ENCODE measurements at regions not wholly inside any gene's neighbourhood (a gene's known extent, or its start where the extent isn't known, plus 50 kb on each side); places are given as distances from the start of the nearest gene placed in this dataset.

DNA sequence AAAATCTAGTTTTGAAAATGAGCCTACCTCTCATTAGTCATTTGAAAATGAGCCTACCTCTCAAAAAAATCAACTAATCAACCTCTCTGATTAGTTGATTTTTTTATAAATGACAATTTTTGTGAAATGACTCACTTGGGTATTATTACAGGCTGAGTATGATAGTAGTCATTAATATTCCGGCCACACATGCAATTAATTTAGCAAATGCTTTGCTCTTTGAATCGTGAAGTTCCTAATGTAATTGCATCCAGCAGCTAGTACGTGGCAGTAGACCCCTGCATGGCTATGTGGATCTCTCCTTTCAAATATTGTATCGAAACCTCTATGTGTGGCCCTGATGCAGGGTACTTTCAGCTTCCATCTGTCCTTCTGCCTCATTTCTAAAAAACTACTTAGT lies 245.9 kb upstream of the PHYHIPL start:
- no peak for DNase-seq (ENCODE audit: low spot score)
- no peak for ATAC-seq
- intact Hi-C loops (cut with DNase I): no loop called here

DNA sequence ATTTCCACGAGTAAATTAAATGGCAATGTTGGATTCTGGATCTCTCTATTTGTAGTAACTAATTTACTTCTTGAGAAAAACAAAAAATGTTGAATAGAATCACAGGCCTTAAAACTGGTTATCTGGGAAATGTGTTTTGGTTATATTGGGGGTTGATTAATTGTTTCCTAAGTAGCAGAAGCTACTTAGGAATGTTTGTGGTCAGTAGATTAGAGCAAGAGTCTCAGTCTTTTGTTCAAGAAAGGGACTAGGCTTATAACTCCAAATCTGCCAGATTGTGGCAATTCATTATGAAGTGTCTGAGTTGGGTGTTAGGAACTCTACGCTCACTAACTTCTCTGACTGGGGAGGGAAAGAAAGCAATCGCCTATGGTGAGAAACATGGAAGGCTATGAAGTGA lies 244.3 kb upstream of the PHYHIPL start:
- intact Hi-C loops (cut with DNase I): no loop called here
- ATAC-seq (no peak), DNase-seq (ENCODE audit: low spot score) (no peak)

DNA sequence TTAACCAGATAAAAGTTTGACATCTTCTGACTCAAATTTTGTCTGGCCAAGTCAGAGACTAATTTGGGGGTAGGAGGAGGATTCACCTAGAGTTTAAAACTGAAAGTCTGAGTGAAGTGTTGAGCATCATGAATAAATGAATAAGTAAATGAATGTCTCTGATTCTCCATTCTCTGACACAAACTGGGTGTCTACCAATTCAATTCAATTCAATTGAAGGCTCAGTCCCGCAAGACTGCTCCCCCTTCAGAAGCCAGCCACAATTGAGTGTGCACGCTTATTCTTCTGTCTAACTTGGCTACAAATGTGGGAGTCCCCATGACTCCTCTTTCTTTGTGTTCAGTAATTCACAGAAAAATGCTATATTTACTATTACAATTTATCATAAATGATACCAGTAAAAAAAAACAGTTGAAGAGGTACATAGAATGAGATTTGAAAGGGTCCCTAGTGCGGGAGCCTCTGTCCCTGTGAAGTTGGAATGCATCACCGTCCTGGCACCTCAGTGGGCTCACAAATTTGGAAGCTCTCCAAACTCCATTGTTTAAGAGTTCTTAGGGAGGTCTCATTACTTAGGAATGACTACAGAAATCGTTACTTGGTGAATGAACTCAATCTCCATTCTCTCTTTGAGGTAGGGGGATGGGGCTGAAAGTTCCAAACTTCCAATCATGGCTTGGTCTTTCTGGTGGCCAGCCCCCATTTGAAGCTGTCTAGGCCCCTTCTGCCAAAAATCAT lies 243.7 kb upstream of the PHYHIPL start:
- intact Hi-C loops (cut with DNase I): no loop called here
- DNase-seq (ENCODE audit: low spot score) (no peak), ATAC-seq (no peak)

DNA sequence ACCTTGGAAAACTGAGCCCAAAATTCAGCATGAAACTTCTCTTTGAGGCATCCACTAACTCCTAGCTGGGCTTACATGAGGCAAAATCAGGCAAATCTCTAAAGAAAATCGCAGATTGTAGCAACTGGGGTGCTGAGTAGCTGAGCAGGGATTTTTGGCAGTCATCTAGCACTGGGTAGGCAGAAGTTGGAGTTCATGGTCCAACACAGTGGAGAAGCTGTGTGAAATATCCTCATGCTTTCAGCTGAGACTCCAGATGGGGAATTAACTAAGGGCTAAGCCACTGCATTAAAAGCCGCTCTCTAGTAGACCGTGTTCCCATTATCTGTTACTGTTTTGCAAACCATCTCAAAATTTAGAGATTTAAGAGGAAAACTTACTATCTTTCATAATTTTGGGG lies 240.1 kb upstream of the PHYHIPL start:
- DNase-seq (ENCODE audit: low spot score) (no peak), ATAC-seq (no peak)
- intact Hi-C loops (cut with DNase I): no loop called here

DNA sequence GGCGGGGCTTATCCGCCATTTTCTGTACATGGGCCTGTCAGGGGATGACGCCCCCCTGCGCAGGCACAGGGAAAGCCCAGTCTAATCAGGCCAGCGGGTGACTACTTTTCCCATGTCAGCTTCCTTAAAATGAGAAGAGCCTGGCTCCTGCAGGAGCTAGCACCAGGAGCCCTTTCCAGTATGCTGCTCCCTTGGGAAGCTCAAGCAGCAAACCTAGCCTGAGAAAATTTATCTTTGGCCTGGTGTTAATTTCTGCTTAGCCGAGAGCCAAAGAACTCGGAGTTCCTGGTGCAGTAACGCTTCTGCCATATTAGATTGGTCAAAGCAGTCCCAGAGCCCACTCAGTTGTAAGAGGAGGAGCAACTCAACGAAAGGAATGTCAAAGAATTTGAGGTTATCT lies 239.0 kb upstream of the PHYHIPL start:
- ATAC-seq (no peak), DNase-seq (ENCODE audit: low spot score) (no peak)
- intact Hi-C loops (cut with DNase I): no loop called here

DNA sequence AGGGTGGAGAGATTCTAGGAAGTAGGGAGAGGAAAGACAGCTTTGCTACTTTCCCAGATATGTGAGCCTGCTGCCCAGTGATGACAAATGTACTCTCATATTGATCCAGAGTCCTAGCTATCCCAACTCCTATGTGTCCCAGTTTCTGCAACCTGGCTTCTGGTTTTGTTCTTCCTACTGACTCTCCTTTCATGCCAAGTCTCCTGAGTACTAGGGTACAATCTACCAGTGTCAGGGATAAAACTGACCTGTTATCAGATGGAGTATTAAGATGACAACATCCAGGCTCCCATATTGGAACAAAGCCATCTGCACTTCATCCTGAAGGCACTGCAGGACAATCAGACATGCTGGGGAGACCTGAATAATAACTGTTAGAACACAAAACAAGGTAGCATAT lies 233.7 kb upstream of the PHYHIPL start:
- ATAC-seq: no peak
- DNase-seq (ENCODE audit: low spot score): no peak
- intact Hi-C loops (cut with DNase I): no loop called here

DNA sequence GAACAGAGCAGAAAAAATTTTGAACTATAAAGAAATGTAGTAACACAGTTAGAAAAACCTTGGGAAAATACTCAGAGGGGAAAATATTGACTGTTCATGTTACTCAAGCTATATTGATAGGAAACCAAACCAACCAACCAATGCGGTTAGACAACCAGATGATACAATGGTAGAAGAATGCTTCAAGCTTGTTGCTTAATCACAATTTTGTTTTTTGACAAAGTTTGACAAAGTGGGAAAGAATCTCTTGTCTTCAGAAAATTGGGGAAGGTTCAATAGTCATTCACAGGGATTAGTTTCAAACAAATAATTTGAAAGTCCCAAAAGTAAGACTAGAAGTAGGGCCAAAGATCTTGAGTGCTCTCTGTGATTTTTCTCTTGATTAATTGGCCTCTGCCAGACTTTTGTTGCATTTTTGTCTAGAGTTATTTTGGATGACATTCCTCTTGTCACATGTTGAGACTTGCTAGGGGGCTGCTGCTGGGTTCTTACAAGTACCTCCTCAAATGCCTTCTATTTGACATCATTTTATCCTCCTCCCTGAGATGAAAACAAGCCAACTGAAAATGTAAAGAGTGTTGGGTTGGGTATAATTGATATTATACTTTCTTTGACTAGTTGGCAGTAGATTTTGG lies 233.1 kb upstream of the PHYHIPL start:
- no peak for DNase-seq (ENCODE audit: low spot score)
- peak; percentile 67 for ATAC-seq
- intact Hi-C loops (cut with DNase I): no loop called here

DNA sequence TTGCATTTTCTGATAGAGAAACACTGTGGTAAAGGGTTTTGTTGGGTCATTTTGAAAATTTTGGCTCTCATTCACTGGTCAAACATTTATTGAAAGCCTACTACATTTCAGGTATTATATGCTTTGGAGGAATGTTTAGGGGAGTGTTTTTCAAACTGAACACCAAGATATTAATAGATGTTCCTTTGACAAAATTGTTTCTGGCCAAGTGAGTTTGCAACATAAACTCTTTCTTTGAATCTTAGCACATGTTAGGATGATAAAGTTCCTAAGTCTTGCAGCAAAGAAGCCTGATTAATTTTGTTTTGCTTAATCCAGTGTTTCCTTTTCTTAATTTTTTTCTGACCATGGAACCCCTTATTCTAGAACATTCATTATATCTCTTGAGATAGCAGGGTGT lies 232.5 kb upstream of the PHYHIPL start:
- intact Hi-C loops (cut with DNase I): no loop called here
- ATAC-seq: peak; percentile 58
- DNase-seq (ENCODE audit: low spot score): no peak

DNA sequence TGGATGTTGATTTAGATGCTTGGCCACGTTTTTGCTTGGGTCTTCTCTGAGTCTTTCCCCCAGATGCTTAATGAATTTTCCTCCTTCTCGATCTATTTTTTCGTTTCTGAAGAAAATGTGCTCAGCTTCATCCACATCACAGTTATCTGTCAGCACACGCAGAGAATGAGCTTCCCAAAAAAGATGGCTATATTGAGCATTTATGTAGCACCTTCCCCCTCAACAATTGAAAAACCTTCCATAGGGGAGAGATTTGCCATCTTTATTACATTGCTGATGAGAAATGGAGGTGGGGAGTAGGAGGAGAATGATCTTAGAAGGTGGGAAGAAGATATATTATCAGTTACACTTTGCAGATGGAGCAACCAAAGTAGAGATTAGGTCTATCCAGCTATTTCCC lies 228.1 kb upstream of the PHYHIPL start:
- DNase-seq (ENCODE audit: low spot score) (no peak), ATAC-seq (no peak)
- intact Hi-C loops (cut with DNase I): no loop called here

DNA sequence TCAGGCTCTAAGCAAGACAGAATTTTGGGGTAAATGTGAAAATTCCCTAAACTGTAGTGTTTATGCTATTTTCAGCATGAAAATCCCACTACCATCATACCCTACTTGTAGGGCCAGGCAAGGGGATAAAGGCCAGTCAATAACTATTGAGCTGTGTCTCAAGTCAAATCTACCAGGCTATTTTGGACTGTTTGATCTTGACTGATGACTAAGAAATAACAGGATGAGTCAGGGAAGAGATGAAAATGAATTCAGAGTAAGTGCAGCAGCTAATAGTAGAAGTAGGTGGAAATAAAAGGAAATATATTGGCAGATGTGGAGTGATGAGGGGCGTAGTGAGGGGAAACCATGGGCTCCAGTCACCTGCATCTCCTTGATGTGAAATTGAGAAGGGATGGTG lies 225.8 kb upstream of the PHYHIPL start:
- no peak for DNase-seq (ENCODE audit: low spot score)
- no peak for ATAC-seq
- intact Hi-C loops (cut with DNase I): no loop called here

DNA sequence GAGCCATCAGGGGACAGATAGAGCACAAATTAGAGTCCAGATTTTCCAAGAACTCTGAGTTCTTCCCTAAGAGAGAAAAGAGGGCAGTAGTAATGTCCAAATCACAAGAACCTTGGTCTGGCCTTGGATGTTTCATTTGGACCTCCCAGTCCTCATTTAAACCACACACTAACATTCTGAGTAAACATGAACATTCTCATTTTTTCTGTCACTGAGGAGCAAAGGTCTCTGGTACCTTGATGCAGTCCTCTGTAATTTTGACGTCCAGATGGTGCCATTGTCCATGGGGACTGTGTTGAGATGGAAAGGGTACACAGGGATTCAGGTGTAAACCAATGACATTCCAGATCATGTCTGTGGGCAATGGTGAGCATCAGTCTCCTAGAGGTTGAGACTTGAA lies 225.4 kb upstream of the PHYHIPL start:
- intact Hi-C loops (cut with DNase I): no loop called here
- DNase-seq (ENCODE audit: low spot score) (no peak), ATAC-seq (peak; percentile 45)

DNA sequence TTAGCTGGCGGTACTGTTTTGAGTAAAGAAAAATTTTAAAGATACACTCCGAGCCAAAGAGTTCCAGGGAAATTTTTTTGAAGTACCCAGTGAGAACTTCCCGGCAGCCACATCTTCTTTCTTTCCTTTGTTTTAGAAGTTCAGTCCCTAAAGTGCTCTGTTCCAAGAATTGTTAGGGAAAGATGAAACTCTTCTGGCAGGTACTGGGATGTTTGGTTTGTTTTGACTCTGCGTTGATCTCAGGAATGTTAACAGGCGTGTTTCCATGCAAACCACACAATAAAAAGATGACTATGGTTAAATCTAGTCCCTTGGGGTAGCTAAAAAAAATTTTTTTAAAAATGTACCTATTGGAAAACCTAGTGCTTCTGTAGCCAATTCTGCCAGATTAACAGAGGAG lies 224.7 kb upstream of the PHYHIPL start:
- intact Hi-C loops (cut with DNase I): no loop called here
- DNase-seq (ENCODE audit: low spot score) (no peak), ATAC-seq (peak; percentile 83)

DNA sequence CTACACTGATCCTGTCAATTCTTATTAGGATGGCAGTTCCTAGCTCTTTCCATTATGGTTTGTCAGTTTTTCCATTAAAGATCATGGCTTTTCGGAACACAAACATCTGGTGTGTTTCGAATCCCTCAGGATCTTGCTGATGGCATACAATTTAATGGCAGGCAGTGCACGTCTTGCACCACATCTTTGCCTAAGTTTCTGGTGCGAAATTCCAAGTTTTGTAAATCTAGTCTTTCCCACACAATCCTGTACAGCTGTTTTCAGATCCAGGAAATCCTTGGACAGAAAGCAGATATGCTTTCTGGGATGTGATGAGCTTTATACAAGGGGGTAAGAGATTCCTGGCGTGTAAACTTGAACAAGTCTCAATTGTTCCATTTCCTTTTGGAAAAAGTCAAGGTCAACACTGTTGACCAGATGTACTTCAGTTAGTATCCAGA lies 224.3 kb upstream of the PHYHIPL start:
- ATAC-seq (peak; percentile 85), DNase-seq (ENCODE audit: low spot score) (no peak)
- intact Hi-C loops (cut with DNase I): no loop called here

DNA sequence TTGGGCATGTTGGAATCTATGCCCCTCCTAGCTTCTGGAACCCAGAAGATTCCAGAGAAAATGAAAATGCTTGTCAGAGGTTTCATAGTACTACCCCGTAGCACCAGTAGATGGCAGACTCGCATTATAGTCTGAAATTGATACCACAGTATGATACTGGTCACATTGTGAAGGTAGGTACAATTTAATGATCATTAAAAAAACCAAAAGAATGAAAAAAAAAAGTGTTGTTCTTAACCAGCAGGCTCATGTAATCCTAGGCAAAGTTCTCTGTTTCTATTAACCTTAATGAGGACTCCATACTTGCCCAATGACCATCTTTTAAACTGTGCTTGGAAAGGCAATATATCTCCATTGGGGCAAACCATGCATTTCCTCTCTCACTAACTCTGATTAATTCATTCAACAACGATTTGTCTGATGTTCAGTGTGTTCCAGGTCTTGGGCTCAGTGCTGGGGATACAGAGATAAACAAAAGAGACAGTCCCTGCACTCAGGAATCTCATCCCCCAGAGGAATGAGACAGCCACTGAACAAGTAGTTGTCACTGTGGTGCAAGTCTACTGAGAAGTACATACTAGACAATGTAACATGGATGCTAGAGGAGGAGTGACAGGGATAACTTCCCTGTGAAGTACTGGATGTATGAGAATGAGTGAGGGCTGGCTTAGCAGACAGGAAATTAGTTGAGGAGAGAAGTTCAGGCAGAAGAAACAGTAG lies 223.5 kb upstream of the PHYHIPL start:
- ATAC-seq (peak; percentile 75), DNase-seq (ENCODE audit: low spot score) (peak; percentile 70)
- intact Hi-C loops (cut with DNase I): no loop called here

DNA sequence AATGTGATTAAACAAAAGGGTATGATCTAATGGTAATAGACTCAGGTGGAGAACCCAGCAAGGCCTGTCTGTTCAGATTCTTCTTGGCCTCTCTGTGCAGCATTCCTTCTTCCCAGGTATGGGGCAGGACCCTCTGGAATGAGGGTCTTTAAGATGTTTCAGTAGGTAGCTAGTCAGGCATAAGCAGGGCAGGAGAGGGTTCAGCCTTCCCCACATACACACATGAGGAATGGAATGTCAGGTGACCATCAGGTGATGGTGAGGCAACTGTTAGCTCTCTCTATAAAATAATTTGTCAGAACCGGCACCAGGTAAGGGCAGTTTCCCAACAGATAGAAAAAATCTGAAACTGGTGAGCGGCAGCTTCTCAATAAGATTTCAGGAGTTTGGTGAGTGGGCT lies 222.3 kb upstream of the PHYHIPL start:
- intact Hi-C loops (cut with DNase I): no loop called here
- no peak for DNase-seq (ENCODE audit: low spot score)
- ATAC-seq: no peak

DNA sequence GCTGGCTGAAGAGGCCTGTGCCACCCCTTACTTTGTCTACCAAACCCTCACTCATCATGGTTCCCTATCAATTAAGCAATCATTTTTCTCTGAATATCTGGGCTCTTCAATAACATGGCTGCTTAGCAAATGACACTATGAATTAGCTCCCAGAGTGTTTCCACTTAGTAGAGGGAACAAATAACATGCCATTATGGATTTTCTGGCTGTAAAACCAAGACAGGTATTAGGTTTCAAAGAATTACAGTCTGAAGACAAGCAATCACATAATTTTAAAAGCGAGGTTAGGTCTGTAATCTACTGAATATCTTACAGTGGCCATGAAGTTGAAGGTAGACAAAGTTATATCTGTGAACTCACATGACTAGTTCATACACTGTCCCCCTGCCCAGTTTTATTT lies 220.8 kb upstream of the PHYHIPL start:
- intact Hi-C loops (cut with DNase I): no loop called here
- ATAC-seq (no peak), DNase-seq (ENCODE audit: low spot score) (no peak)

DNA sequence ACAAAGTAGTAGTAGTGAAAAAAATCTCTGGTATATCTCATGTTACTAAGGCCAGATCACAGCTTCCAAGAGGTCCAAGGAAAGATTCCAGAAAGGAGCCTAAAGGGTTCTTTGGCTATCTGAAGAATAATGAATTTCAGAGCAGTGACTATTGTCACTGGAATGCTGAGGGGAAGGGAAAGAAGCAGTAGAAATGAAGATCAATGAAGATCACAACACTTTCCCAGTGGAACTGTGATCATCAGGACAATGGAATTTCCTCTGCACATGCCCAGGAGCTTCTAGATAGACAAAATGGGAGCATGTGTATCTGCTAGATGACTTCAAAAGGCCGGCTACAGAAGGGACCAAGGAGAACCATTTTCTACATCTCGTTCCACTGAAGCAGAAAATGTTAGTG lies 219.5 kb upstream of the PHYHIPL start:
- ATAC-seq: no peak
- intact Hi-C loops (cut with DNase I): no loop called here
- DNase-seq (ENCODE audit: low spot score): no peak

DNA sequence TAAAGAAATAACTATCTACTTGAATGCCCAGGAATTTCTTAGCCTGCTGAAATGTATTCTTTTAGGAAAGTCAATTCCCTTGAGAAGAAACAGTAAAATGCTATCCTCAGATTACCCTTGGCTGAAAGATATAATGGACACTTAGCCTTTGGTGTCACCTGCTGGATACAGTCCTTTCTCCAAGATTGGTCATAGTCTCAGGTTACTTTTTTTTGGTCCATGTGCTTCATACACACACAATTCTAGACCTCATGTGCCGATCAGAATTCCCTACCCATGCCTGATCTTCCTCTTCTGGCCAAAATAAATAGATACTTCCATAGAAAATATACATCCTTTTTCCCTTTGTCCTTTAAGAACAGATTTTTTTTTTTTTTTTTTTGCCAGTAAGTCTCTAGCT lies 218.9 kb upstream of the PHYHIPL start:
- DNase-seq (ENCODE audit: low spot score) (no peak), ATAC-seq (no peak)
- intact Hi-C loops (cut with DNase I): no loop called here

DNA sequence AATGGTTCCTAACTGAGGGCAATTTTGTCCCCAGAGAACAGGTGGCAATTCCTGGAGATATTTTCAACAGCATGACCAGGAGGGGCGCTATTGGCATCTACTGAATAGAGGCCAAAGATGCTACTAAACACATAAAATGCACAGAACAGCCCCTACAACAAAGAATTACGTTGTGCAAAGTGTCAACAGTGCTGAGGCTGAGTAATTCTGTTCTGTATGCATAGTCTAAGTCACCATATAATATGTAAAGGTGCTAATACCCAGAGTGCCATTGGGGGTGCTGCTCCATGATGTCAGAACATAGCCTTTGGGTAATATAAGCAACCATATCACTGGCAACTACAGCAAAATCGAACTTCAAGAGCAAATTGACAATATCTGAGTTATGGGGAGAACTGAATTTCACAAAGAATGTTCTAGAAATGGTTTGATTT lies 213.3 kb upstream of the PHYHIPL start:
- intact Hi-C loops (cut with DNase I): loop anchor here (10.0 kb wide), 1 partner anchor 272 kb away; no protein-coding TSS in a partner anchor
- ATAC-seq (no peak), DNase-seq (ENCODE audit: low spot score) (no peak)

DNA sequence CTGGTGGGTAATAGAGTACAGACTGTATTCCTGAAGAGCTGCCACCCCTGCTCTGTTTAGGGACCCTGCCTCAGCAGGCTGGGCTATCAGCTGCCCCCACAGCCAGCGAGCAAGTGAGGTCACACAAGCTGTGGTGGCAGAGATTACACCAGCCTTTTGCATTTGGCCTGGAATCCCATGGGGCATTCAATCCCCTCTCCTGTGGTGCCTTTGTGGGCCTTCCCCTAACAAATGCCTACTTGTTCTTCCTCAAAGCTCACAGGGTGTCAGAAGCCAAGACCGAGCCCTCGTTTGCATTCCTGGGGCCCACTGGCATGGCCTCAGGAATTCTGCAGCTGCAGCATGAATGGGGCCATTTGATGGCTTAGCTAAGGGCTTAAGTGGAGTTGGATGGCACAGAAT lies 212.7 kb upstream of the PHYHIPL start:
- intact Hi-C loops (cut with DNase I): loop anchor here (10.0 kb wide), 1 partner anchor 271 kb away; no protein-coding TSS in a partner anchor
- peak; percentile 84 for ATAC-seq
- peak; percentile 64 for DNase-seq (ENCODE audit: low spot score)
